BLaER1 treated with 17β-estradiol and CSF1 and Interleukin-3, amounts not matched to agents 10 nM and 100 nM (cell line): ENCODE measurements at regions not wholly inside any gene's neighbourhood (a gene's known extent, or its start where the extent isn't known, plus 50 kb on each side); places are given as distances from the start of the nearest gene placed in this dataset.

Source experiments
- H3K27ac ChIP-seq, 11 experiments: shearing (Covaris generic); formaldehyde crosslinking; 2 replicates each; pipeline ENCODE4 v1.8.1; 2022
- H3K27me3 ChIP-seq, 11 experiments: shearing (Covaris generic); formaldehyde crosslinking; 2 replicates each; pipeline ENCODE4 v1.8.1; 2022
- H3K36me3 ChIP-seq, 11 experiments: shearing (Covaris generic); formaldehyde crosslinking; 2 replicates each; pipeline ENCODE4 v1.8.1; 2022
- H3K4me1 ChIP-seq, 10 experiments: shearing (Covaris generic); formaldehyde crosslinking; 2 replicates each; pipeline ENCODE4 v1.8.1; 2022
- H3K4me2 ChIP-seq, 11 experiments: shearing (Covaris generic); formaldehyde crosslinking; 2 replicates each; pipeline ENCODE4 v1.8.1; 2022
- H3K4me3 ChIP-seq, 10 experiments: shearing (Covaris generic); formaldehyde crosslinking; 2 replicates each; pipeline ENCODE4 v1.8.1; 2022
- H3K9ac ChIP-seq, 11 experiments: shearing (Covaris generic); formaldehyde crosslinking; 2 replicates each; pipeline ENCODE4 v1.8.1; 2022
- H3K9me3 ChIP-seq, 11 experiments: shearing (Covaris generic); formaldehyde crosslinking; replicated peaks in 1 of 11; 2 replicates each; pipeline ENCODE4 v1.8.1; 2022
- H4K20me1 ChIP-seq, 11 experiments: shearing (Covaris generic); formaldehyde crosslinking; 2 replicates each; pipeline ENCODE4 v1.8.1; 2022
- Cebpa-rat ChIP-seq, 11 experiments: shearing (Covaris generic); IDR thresholded peaks; 2 replicates each; pipeline ENCODE4 v1.8.1; 2022

- H4K20me1 ChIP-seq, result no peaks in the 10 kb centered on the region
- H3K36me3 ChIP-seq, result no peaks in the 10 kb centered on the region
- peak overlapping the region in 1 of 11 experiments; percentile 29; a peak in 2 of 22 replicates for H3K9ac ChIP-seq
- no peak for TF ChIP-seq Cebpa-rat (IDR thresholded peaks at IDR 0.05)
- H3K9me3 ChIP-seq, result no peaks in the 10 kb centered on the region
- peak overlapping the region in 3 of 11 experiments; percentile 6 to 45 (median 30); a peak in 4 of 22 replicates for H3K27ac ChIP-seq
- peak overlapping the region in 6 of 11 experiments; percentile 17 to 87 (median 58); a peak in 12 of 22 replicates for H3K4me2 ChIP-seq
- H3K27me3 ChIP-seq, result no peaks in the 10 kb centered on the region
- H3K4me3 ChIP-seq, result no peak overlapping the region
- peaks cover 18 to 81% (median 51%) of the 10 kb centered on the region in 10 experiments for H3K4me1 ChIP-seq
Measured at GRCh38 chr15:66948294-66948693, 117.1 kb upstream of the SMAD3 start.

- Histone ChIP-seq H3K36me3 (no peaks in the 10 kb centered on the region), H3K4me3 (no peak overlapping the region), H3K27me3 (no peaks in the 10 kb centered on the region), H3K27ac (no peak overlapping the region; a peak in 1 of 22 replicates), H3K4me2 (peak overlapping the region in 8 of 11 experiments; percentile 17 to 87 (median 41); a peak in 14 of 22 replicates), H4K20me1 (no peaks in the 10 kb centered on the region), H3K9me3 (no peaks in the 10 kb centered on the region), H3K9ac (no peak overlapping the region), H3K4me1 (peaks cover 9 to 78% (median 41%) of the 10 kb centered on the region in 10 experiments; a peak in 19 of 20 replicates)
- TF ChIP-seq Cebpa-rat (IDR thresholded peaks at IDR 0.05), result no peak
Measured at GRCh38 chr15:66950114-66950513, 115.3 kb upstream of the SMAD3 start.

GRCh38 chr15:66951531-66952320, 113.7 kb upstream of the SMAD3 start:
- peak overlapping the region in 3 of 11 experiments; percentile 31 to 50 (median 38); a peak in 3 of 22 replicates for H3K27ac ChIP-seq
- H4K20me1 ChIP-seq, result no peaks in the 10 kb centered on the region
- no peak overlapping the region for H3K9ac ChIP-seq
- no peak overlapping the region for H3K4me3 ChIP-seq
- peaks cover 12 to 81% (median 44%) of the 10 kb centered on the region in 10 experiments for H3K4me1 ChIP-seq
- TF ChIP-seq Cebpa-rat (IDR thresholded peaks at IDR 0.05), result no peak
- no peaks in the 10 kb centered on the region for H3K9me3 ChIP-seq
- no peaks in the 10 kb centered on the region for H3K27me3 ChIP-seq
- H3K36me3 ChIP-seq, result no peaks in the 10 kb centered on the region
- peak overlapping the region in 9 of 11 experiments; percentile 0 to 87 (median 45); a peak in 16 of 22 replicates for H3K4me2 ChIP-seq

- Histone ChIP-seq H3K4me2 (peak overlapping the region in 7 of 11 experiments; percentile 2 to 87 (median 47); a peak in 9 of 22 replicates), H4K20me1 (no peaks in the 10 kb centered on the region), H3K27ac (peak overlapping the region in 3 of 11 experiments; percentile 31 to 50 (median 38); a peak in 4 of 22 replicates), H3K27me3 (no peaks in the 10 kb centered on the region), H3K4me1 (peaks cover 24 to 81% (median 48%) of the 10 kb centered on the region in 10 experiments), H3K9me3 (no peaks in the 10 kb centered on the region), H3K4me3 (no peak overlapping the region), H3K36me3 (no peaks in the 10 kb centered on the region), H3K9ac (0 out of 22 replicates have a peak overlapping the region, but pooled peaks of 1 of the 11 experiments have one; percentile 16)
- TF ChIP-seq Cebpa-rat (IDR thresholded peaks at IDR 0.05), result no peak
Measured at GRCh38 chr15:66952756-66953522, 112.5 kb upstream of the SMAD3 start.

- Histone ChIP-seq H3K4me3 (no peak overlapping the region), H3K27ac (no peak overlapping the region; a peak in 1 of 22 replicates), H3K4me1 (peaks cover 30 to 76% (median 50%) of the 10 kb centered on the region in 10 experiments), H3K9ac (no peak overlapping the region), H3K27me3 (no peaks in the 10 kb centered on the region), H4K20me1 (no peaks in the 10 kb centered on the region), H3K36me3 (no peaks in the 10 kb centered on the region), H3K4me2 (peak overlapping the region in 3 of 11 experiments; percentile 62 to 87 (median 81); a peak in 5 of 22 replicates), H3K9me3 (no peaks in the 10 kb centered on the region)
- no peak for TF ChIP-seq Cebpa-rat (IDR thresholded peaks at IDR 0.05)
Measured at GRCh38 chr15:66953523-66954229, 111.7 kb upstream of the SMAD3 start.

GRCh38 chr15:66954601-66955000, 110.8 kb upstream of the SMAD3 start:
- Histone ChIP-seq H3K36me3 (no peaks in the 10 kb centered on the region), H3K4me2 (no peak overlapping the region), H3K4me1 (peaks cover 39 to 76% (median 58%) of the 10 kb centered on the region in 10 experiments), H3K9ac (no peak overlapping the region), H3K27me3 (peaks cover 0 to 4% (median 0%) of the 10 kb centered on the region in 11 experiments; a peak in 1 of 22 replicates), H4K20me1 (no peaks in the 10 kb centered on the region), H3K9me3 (no peaks in the 10 kb centered on the region), H3K4me3 (no peak overlapping the region), H3K27ac (no peak overlapping the region)
- no peak for TF ChIP-seq Cebpa-rat (IDR thresholded peaks at IDR 0.05)

GRCh38 chr15:66955001-66955516, 110.3 kb upstream of the SMAD3 start:
- H3K36me3 ChIP-seq, result no peaks in the 10 kb centered on the region
- H3K9me3 ChIP-seq, result no peaks in the 10 kb centered on the region
- H3K4me2 ChIP-seq, result no peak overlapping the region
- H3K4me1 ChIP-seq, result peaks cover 44 to 76% (median 61%) of the 10 kb centered on the region in 10 experiments
- no peak for TF ChIP-seq Cebpa-rat (IDR thresholded peaks at IDR 0.05)
- no peaks in the 10 kb centered on the region for H4K20me1 ChIP-seq
- no peak overlapping the region for H3K4me3 ChIP-seq
- no peak overlapping the region for H3K9ac ChIP-seq
- no peak overlapping the region for H3K27ac ChIP-seq
- peaks cover 0 to 4% (median 0%) of the 10 kb centered on the region in 11 experiments; a peak in 1 of 22 replicates for H3K27me3 ChIP-seq

- peak overlapping the region in 6 of 11 experiments; percentile 49 to 76 (median 72); a peak in 8 of 22 replicates for H3K4me2 ChIP-seq
- no peaks in the 10 kb centered on the region for H4K20me1 ChIP-seq
- 0 out of 22 replicates have a peak overlapping the region, but pooled peaks of 1 of the 11 experiments have one; percentile 12 for H3K9ac ChIP-seq
- H3K27ac ChIP-seq, result 0 out of 22 replicates have a peak overlapping the region, but pooled peaks of 2 of the 11 experiments have one; percentile 17 to 54
- no peaks in the 10 kb centered on the region for H3K9me3 ChIP-seq
- peaks cover 46 to 68% (median 54%) of the 10 kb centered on the region in 10 experiments for H3K4me1 ChIP-seq
- H3K36me3 ChIP-seq, result no peaks in the 10 kb centered on the region
- H3K27me3 ChIP-seq, result peaks cover 0 to 4% (median 0%) of the 10 kb centered on the region in 11 experiments; a peak in 1 of 22 replicates
- no peak for TF ChIP-seq Cebpa-rat (IDR thresholded peaks at IDR 0.05)
- H3K4me3 ChIP-seq, result no peak overlapping the region
Measured at GRCh38 chr15:66955871-66956585, 109.4 kb upstream of the SMAD3 start.
